IPS-18a (cell line): ENCODE measurements at regions not wholly inside any gene's neighbourhood (a gene's known extent, or its start where the extent isn't known, plus 50 kb on each side); places are given as distances from the start of the nearest gene placed in this dataset.

Source experiments
- H3K27ac ChIP-seq: one replicate; pipeline ENCODE4 v1.5.1; 2013; ENCODE audit warnings: low read length
- H3K27me3 ChIP-seq: one replicate; pipeline ENCODE4 v1.6.1; 2013; ENCODE audit warnings: mild to moderate bottlenecking, low read length; ENCODE audit not compliant: control insufficient read depth, insufficient read depth
- H3K36me3 ChIP-seq: one replicate; pipeline ENCODE4 v1.6.1; 2013; ENCODE audit warnings: low read depth, low read length; ENCODE audit not compliant: control insufficient read depth
- H3K4me1 ChIP-seq: one replicate; pipeline ENCODE4 v1.6.1; 2013; ENCODE audit warnings: low read depth, low read length; ENCODE audit not compliant: control insufficient read depth
- H3K4me3 ChIP-seq: one replicate; pipeline ENCODE4 v1.5.1; 2013; ENCODE audit warnings: low read length
- H3K9ac ChIP-seq: one replicate; pipeline ENCODE4 v1.6.1; 2013; ENCODE audit warnings: mild to moderate bottlenecking, low read length, moderate library complexity
- H3K9me3 ChIP-seq: one replicate; pipeline ENCODE4 v1.6.1; 2013; ENCODE audit warnings: low read depth, low read length; ENCODE audit not compliant: control insufficient read depth

DNA sequence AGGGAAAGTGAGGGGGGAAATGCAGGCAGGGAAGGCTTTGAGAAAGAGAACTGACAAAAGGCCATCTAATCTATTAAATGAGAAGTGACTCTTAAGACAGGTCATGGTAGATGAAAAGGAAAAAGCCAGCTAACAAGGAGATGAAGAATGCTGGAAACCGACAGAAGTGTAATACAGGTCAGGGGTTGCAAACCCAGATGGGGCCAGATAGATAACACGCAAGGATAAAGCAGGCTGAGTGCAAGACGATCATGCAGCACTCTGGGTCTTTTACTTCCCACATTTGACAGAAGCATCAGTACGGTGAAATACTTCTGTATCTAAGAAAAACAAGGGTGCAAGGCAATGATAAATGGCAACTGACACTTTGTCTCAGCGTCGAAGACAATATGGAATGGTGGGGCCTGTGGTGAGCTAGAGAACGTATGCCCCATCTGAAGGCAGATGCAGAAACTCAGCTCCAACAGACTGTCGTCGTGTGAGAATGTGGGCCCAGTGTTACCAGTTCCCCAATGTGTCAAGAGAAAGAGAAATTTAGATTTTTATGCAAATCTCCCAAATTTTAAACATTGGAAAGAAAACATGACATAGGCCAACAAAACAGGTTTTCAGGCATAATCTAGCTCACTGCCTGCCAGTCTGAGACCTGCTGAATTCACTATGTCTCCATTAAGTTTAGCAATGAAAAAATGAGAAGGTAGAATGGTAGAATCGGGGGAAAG, 187.4 kb downstream of the PHLDA1 start:
- no peaks in the 10 kb centered on the region for H3K9me3 ChIP-seq
- H3K27me3 ChIP-seq, result no peaks in the 10 kb centered on the region
- no peak overlapping the region for H3K4me3 ChIP-seq
- H3K36me3 ChIP-seq, result no peaks in the 10 kb centered on the region
- no peak overlapping the region for H3K9ac ChIP-seq
- no peaks in the 10 kb centered on the region for H3K4me1 ChIP-seq
- H3K27ac ChIP-seq, result no peak overlapping the region

DNA sequence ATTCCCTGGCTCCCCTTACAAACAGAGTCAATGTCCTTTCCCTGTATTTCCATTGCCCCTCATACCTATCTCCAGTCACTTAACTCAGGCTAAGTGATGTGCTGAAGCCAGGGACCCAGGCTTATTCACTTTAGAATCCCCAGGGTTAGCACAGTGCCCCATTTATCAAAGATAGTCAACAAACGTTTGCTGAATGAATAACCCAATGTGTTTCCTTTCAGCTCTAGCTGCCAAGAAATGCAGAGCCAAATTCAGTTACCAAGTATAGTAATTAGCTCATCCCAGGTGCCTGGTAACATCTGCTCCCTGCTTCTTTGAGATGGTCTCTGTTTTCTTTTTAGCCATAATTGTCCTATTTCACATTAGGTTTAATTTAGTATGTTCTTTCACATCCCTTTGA, 189.5 kb downstream of the PHLDA1 start:
- H3K4me1 ChIP-seq, result no peaks in the 10 kb centered on the region
- H3K27ac ChIP-seq, result no peak overlapping the region

GRCh38 chr12:75840994-75841355, 190.6 kb downstream of the PHLDA1 start:
- no peak overlapping the region for H3K9ac ChIP-seq
- no peaks in the 10 kb centered on the region for H3K4me1 ChIP-seq
- H3K36me3 ChIP-seq, result no peaks in the 10 kb centered on the region
- no peak overlapping the region for H3K4me3 ChIP-seq
- no peaks in the 10 kb centered on the region for H3K27me3 ChIP-seq
- no peak overlapping the region for H3K27ac ChIP-seq
- no peaks in the 10 kb centered on the region for H3K9me3 ChIP-seq

More for the DNA sequence above, 189.5 kb downstream of the PHLDA1 start:
- H3K9me3 ChIP-seq, result no peaks in the 10 kb centered on the region
- no peaks in the 10 kb centered on the region for H3K27me3 ChIP-seq
- no peaks in the 10 kb centered on the region for H3K36me3 ChIP-seq
- H3K9ac ChIP-seq, result no peak overlapping the region
- no peak overlapping the region for H3K4me3 ChIP-seq

DNA sequence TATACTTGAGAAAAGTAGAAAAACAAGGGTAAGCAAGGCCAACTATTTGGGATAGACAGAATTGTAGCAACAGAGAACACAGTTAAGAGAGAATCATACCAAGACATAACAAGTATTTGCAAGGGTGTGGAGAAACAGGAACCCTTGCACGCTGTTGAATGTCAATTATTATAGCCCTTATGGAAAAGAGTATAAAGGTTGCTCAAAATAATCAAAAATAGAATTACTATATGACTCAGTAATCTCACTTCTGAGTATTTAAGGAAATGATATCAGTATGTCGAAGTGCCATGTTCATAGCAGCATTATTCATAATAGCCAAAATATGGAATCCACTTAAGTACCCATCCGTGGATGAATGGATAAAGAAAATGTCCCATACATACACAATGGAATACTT, 193.3 kb downstream of the PHLDA1 start:
- H3K36me3 ChIP-seq, result no peaks in the 10 kb centered on the region

DNA sequence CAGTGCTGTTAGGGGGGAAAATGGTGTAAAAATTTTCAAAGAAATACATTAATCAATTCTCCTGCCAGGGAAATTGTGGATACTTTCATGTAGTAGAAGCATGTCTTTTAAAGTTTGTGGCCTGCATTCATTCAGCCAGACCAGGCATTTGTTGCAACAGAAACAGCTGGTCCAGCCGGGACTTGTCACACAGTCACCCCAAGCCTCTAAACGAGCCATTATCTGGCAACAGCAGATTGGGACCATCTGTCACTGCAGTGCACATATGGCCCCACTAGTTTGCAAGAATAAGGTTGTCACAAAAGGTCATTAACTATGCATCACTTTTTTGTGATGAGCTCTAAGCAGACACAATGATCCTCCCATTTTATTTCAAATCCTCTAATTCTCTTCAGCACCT, 193.9 kb downstream of the PHLDA1 start:
- H3K9ac ChIP-seq, result no peak overlapping the region
- H3K27me3 ChIP-seq, result no peaks in the 10 kb centered on the region
- H3K9me3 ChIP-seq, result no peaks in the 10 kb centered on the region
- H3K4me3 ChIP-seq, result no peak overlapping the region
- H3K4me1 ChIP-seq, result no peaks in the 10 kb centered on the region
- no peaks in the 10 kb centered on the region for H3K36me3 ChIP-seq
- H3K27ac ChIP-seq, result no peak overlapping the region

More for the DNA sequence above, 193.3 kb downstream of the PHLDA1 start:
- H3K4me1 ChIP-seq, result no peaks in the 10 kb centered on the region
- H3K27ac ChIP-seq, result no peak overlapping the region
- H3K4me3 ChIP-seq, result no peak overlapping the region
- no peaks in the 10 kb centered on the region for H3K9me3 ChIP-seq
- no peak overlapping the region for H3K9ac ChIP-seq
- no peaks in the 10 kb centered on the region for H3K27me3 ChIP-seq

DNA sequence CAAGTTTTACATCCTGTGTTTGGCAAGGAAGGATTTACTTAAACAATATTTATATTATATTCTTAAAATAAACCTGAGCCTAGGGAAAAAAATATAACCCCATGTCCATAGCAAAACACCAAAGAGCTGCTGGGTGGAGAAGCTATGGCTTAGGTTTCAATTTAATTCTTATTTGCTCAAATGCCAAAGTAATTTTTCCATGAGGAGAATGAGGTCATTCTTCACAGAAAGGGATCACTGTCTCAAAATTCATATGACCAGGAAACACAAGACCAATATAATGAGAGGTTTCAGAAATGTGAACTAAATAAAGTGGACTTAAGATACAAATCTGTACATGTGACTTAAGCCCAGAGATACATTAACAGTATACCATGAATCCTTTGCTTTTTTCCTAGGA, 195.0 kb downstream of the PHLDA1 start:
- H3K27ac ChIP-seq, result no peak overlapping the region
- H3K4me3 ChIP-seq, result no peak overlapping the region
- H3K9me3 ChIP-seq, result no peaks in the 10 kb centered on the region

DNA sequence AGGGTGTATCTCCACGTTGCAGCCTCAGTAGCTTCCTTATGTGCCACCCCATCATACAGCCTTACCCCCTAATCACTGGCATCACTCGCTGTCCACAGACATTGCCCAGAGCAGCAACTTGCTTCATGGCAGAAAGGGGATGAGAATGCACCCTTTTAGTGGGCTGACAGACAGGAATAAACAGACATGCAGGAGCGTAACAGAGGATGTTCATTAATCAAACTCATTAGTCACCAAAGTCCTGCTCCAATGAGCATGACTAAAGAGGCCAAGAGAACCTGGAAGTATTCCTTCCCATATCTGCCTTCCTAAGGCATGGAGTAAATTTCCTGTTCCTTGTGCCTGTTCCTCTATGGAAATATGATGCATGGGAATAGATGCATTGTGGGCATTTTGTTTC, 197.0 kb downstream of the PHLDA1 start:
- Histone ChIP-seq H3K4me3 (no peak overlapping the region), H3K9ac (no peak overlapping the region), H3K36me3 (no peaks in the 10 kb centered on the region), H3K4me1 (no peaks in the 10 kb centered on the region), H3K27ac (no peak overlapping the region), H3K9me3 (no peaks in the 10 kb centered on the region), H3K27me3 (no peaks in the 10 kb centered on the region)

More for the DNA sequence above, 195.0 kb downstream of the PHLDA1 start:
- H3K36me3 ChIP-seq, result no peaks in the 10 kb centered on the region
- no peaks in the 10 kb centered on the region for H3K4me1 ChIP-seq
- no peak overlapping the region for H3K9ac ChIP-seq
- no peaks in the 10 kb centered on the region for H3K27me3 ChIP-seq

GRCh38 chr12:75833268-75833667, 198.3 kb downstream of the PHLDA1 start:
- Histone ChIP-seq H3K4me3 (no peak overlapping the region), H3K27ac (no peak overlapping the region), H3K36me3 (no peaks in the 10 kb centered on the region), H3K9ac (no peak overlapping the region), H3K27me3 (no peaks in the 10 kb centered on the region), H3K4me1 (no peaks in the 10 kb centered on the region), H3K9me3 (no peaks in the 10 kb centered on the region)

- Histone ChIP-seq H3K4me3 (no peak overlapping the region), H3K27ac (no peak overlapping the region), H3K9me3 (no peaks in the 10 kb centered on the region), H3K27me3 (no peaks in the 10 kb centered on the region), H3K9ac (no peak overlapping the region), H3K36me3 (no peaks in the 10 kb centered on the region), H3K4me1 (no peaks in the 10 kb centered on the region)
Measured at GRCh38 chr12:75831402-75831801, 200.2 kb downstream of the PHLDA1 start.

- Histone ChIP-seq H3K4me3 (no peak overlapping the region), H3K36me3 (no peaks in the 10 kb centered on the region), H3K9ac (no peak overlapping the region), H3K4me1 (peaks cover 7% of the 10 kb centered on the region), H3K9me3 (no peaks in the 10 kb centered on the region), H3K27me3 (no peaks in the 10 kb centered on the region), H3K27ac (no peak overlapping the region)
Measured at GRCh38 chr12:75827061-75827460, 204.5 kb downstream of the PHLDA1 start.

DNA sequence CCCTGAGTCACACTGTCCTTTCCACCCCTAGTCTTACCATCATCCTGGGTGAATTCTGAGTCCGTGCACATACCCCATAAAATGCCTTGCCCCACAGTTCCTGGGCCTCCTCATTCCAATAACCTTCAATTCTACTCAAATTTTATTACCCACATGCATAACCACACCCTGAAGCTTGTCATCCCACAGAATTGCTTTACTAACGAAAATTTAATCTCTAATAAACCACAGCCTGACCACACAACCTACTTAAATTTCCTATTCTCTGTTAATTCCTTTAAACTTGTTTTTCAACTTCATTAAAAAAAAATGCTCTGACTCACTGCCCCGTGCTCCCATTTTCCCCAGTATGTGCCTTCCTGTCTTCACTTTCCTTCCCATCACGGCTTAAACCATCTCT, 205.9 kb downstream of the PHLDA1 start:
- Histone ChIP-seq H3K9ac (no peak overlapping the region), H3K27me3 (no peaks in the 10 kb centered on the region), H3K36me3 (no peaks in the 10 kb centered on the region), H3K4me3 (no peak overlapping the region), H3K27ac (no peak overlapping the region), H3K4me1 (peaks cover 13% of the 10 kb centered on the region), H3K9me3 (no peaks in the 10 kb centered on the region)

DNA sequence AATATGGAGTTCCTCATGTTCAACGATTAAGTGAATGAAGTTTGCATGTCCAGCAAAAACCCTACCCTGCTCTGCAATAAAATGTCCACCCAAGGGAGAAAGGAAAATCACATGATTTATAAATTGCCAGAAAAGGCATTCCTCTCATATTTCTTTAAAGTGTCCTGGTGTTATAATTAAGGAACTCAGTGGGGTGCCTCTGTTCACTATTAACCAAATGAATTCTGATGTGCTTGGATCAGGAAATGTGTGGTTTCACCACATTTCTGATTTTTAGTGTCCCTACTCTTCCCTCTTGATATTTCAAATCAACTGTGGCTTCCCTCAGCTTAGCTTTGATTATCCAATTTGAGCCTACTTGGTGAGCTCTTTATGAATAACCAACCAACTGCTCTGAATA, 208.1 kb downstream of the PHLDA1 start:
- Histone ChIP-seq H3K9ac (no peak overlapping the region), H3K4me1 (peaks cover 21% of the 10 kb centered on the region), H3K27me3 (no peaks in the 10 kb centered on the region), H3K36me3 (no peaks in the 10 kb centered on the region), H3K27ac (no peak overlapping the region), H3K9me3 (no peaks in the 10 kb centered on the region), H3K4me3 (no peak overlapping the region)
